ENCODE measurements at regions not wholly inside any gene's neighbourhood (a gene's known extent, or its start where the extent isn't known, plus 50 kb on each side); places are given as distances from the start of the nearest gene placed in this dataset.

- Histone ChIP-seq H3K9me3 (no peaks in the 10 kb centered on the region), H3K36me3 (no peaks in the 10 kb centered on the region), H3K4me1 (ENCODE audit: control insufficient read depth in 1 of 2, insufficient read depth in 1 of 2, low read depth in 1 of 2, low read length in 1 of 2) (no peaks in the 10 kb centered on the region), H3K27me3 (no peaks in the 10 kb centered on the region), H3K4me3 (ENCODE audit: low read depth in 1 of 2, low read length in 1 of 2) (no peak overlapping the region), H3K27ac (no peak overlapping the region)
- no peak for TF ChIP-seq CTCF (IDR thresholded peaks at IDR 0.05)
These were observed 187.8 kb downstream of the MYLK4 start for GRCh38 chr6:2562721-2563451.

GRCh38 chr6:2560917-2561698, 189.6 kb downstream of the MYLK4 start:
- Histone ChIP-seq H3K36me3 (no peaks in the 10 kb centered on the region), H3K27ac (no peak overlapping the region), H3K4me3 (ENCODE audit: low read depth in 1 of 2, low read length in 1 of 2) (no peak overlapping the region), H3K27me3 (no peaks in the 10 kb centered on the region), H3K9me3 (no peaks in the 10 kb centered on the region), H3K4me1 (ENCODE audit: control insufficient read depth in 1 of 2, insufficient read depth in 1 of 2, low read depth in 1 of 2, low read length in 1 of 2) (no peaks in the 10 kb centered on the region)
- no peak for TF ChIP-seq CTCF (IDR thresholded peaks at IDR 0.05)

- Histone ChIP-seq H3K9me3 (no peaks in the 10 kb centered on the region), H3K27ac (no peak overlapping the region), H3K4me3 (ENCODE audit: low read depth in 1 of 2, low read length in 1 of 2) (no peak overlapping the region), H3K27me3 (no peaks in the 10 kb centered on the region), H3K4me1 (ENCODE audit: control insufficient read depth in 1 of 2, insufficient read depth in 1 of 2, low read depth in 1 of 2, low read length in 1 of 2) (no peaks in the 10 kb centered on the region), H3K36me3 (no peaks in the 10 kb centered on the region)
- no peak for TF ChIP-seq CTCF (IDR thresholded peaks at IDR 0.05)
These were observed 190.4 kb downstream of the MYLK4 start for GRCh38 chr6:2560140-2560818.

- Histone ChIP-seq H3K9me3 (no peaks in the 10 kb centered on the region), H3K27ac (no peak overlapping the region), H3K4me1 (ENCODE audit: control insufficient read depth in 1 of 2, insufficient read depth in 1 of 2, low read depth in 1 of 2, low read length in 1 of 2) (no peaks in the 10 kb centered on the region), H3K4me3 (ENCODE audit: low read depth in 1 of 2, low read length in 1 of 2) (no peak overlapping the region), H3K36me3 (no peaks in the 10 kb centered on the region), H3K27me3 (no peaks in the 10 kb centered on the region)
- no peak for TF ChIP-seq CTCF (IDR thresholded peaks at IDR 0.05)
These were observed 191.6 kb downstream of the MYLK4 start for GRCh38 chr6:2558861-2559801.

GRCh38 chr6:2558098-2558680, 192.5 kb downstream of the MYLK4 start:
- Histone ChIP-seq H3K4me3 (ENCODE audit: low read depth in 1 of 2, low read length in 1 of 2) (no peak overlapping the region), H3K4me1 (ENCODE audit: control insufficient read depth in 1 of 2, insufficient read depth in 1 of 2, low read depth in 1 of 2, low read length in 1 of 2) (no peaks in the 10 kb centered on the region), H3K27me3 (no peaks in the 10 kb centered on the region), H3K9me3 (no peaks in the 10 kb centered on the region), H3K36me3 (no peaks in the 10 kb centered on the region), H3K27ac (no peak overlapping the region)
- no peak for TF ChIP-seq CTCF (IDR thresholded peaks at IDR 0.05)

Measured in neutrophil (primary cell).